ENCODE measurements at regions not wholly inside any gene's neighbourhood (a gene's known extent, or its start where the extent isn't known, plus 50 kb on each side); places are given as distances from the start of the nearest gene placed in this dataset.

DNA sequence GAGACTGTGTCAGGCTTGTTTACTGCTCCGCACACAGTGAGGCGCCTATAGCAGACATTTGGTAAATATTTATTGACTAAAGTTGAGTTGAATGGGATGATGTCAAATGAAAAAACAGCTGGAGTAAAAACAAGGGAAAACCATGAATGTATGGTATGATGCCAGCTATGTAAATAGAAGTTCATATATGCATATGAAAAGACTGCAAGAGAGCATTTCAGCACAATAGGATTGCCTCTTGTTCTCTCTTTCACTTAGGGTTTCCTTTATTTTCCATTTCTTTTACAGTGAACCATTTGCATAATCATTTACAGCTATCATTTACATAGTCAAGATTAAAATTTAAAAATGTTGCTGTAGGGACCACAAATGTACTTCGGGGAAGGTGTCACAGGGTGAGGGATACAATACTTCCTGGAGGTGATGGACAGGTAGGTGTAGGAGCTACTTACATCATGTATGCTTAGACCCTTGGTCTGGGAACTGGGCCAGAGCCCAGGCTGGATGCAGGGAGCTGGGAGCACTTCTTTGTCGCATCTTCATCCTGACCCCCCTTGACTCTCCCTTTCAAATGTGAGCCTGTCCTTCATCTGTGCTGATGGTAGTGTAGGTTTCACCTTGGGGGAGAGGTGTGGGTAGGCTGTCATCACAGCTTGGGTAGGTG is 113.3 kb downstream of the UTP18 start:
- H3K9me3 Mint-ChIP-seq, result peaks cover 7% of the 10 kb centered on the region
- ATAC-seq, result no peak
- no peak overlapping the region for H3K27ac Mint-ChIP-seq
- no peaks in the 10 kb centered on the region for H3K4me1 Mint-ChIP-seq
- peaks cover 8% of the 10 kb centered on the region for H3K36me3 Mint-ChIP-seq
- no peak overlapping the region for H3K4me3 Mint-ChIP-seq
- H3K27me3 Mint-ChIP-seq, result peaks cover 56% of the 10 kb centered on the region

DNA sequence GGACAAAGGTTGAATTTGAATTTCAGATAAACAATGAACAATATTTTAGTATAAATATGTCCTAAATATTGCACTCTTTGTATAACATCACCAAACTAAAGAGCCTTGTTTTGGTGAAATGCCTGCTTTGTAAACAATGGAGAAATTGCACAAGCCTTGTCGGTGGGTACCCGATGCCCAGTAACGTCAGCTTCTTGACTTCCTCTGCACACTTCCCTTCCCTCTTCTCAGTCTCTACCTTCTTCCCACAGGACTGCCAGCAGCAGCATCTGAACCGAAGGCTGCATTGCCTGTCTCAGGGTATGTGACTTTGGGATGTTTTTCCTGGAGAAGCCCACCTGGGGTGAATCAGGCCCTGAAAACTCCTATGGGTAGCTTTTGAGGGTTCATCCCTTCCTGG is 113.9 kb downstream of the UTP18 start:
- H3K36me3 Mint-ChIP-seq, result peaks cover 8% of the 10 kb centered on the region
- no peak overlapping the region for H3K27ac Mint-ChIP-seq
- peaks cover 7% of the 10 kb centered on the region for H3K9me3 Mint-ChIP-seq
- peaks cover 59% of the 10 kb centered on the region for H3K27me3 Mint-ChIP-seq
- no peak for ATAC-seq
- H3K4me1 Mint-ChIP-seq, result no peaks in the 10 kb centered on the region
- H3K4me3 Mint-ChIP-seq, result no peak overlapping the region

DNA sequence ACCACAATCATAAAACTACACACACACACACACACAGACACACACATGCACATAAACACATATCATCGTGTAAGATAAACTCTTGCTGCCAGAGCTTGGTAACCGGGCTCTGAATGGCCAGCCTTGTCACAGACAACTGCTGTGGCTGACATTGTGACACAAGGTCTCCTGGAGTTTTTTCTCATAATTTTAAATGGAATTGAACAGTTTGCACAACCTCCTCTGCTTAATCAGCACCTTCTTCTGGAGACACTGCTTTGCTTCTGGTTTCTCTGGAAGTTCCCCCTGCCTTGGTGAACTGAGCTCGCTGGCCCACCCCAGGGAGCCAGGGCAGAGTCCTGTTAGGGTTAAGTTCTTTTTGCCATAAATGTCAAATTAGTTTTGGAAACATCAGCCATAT is 115.4 kb downstream of the UTP18 start:
- Mint-ChIP-seq H3K4me1 (no peaks in the 10 kb centered on the region), H3K36me3 (peaks cover 8% of the 10 kb centered on the region)

DNA sequence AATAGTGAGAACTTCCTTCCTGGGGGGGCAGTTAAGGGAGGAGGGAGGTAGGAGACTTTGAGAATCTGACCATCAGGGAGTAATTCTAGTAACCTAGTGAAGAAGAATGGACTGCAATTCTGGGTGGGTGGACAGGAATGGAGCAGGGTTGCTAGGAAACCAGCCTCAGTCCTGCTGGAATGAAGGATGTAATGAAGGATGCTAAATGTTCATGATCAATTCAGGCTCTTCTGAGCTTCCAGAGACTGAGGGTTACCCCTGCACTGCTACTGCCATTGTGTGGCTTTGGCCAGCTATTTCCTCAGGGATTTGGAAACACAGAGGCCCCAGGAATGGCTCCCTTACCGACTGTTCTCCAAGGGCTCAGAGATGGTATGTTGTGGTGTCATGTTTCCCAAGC is 116.4 kb downstream of the UTP18 start:
- no peak overlapping the region for H3K4me3 Mint-ChIP-seq
- no peaks in the 10 kb centered on the region for H3K4me1 Mint-ChIP-seq
- peaks cover 6% of the 10 kb centered on the region for H3K36me3 Mint-ChIP-seq
- no peak for ATAC-seq
- H3K27ac Mint-ChIP-seq, result no peak overlapping the region
- peaks cover 45% of the 10 kb centered on the region for H3K27me3 Mint-ChIP-seq
- H3K9me3 Mint-ChIP-seq, result peaks cover 4% of the 10 kb centered on the region

More for the DNA sequence above, 115.4 kb downstream of the UTP18 start:
- Mint-ChIP-seq H3K27me3 (peaks cover 50% of the 10 kb centered on the region), H3K4me3 (no peak overlapping the region), H3K9me3 (peaks cover 7% of the 10 kb centered on the region), H3K27ac (no peak overlapping the region)
- ATAC-seq, result no peak

DNA sequence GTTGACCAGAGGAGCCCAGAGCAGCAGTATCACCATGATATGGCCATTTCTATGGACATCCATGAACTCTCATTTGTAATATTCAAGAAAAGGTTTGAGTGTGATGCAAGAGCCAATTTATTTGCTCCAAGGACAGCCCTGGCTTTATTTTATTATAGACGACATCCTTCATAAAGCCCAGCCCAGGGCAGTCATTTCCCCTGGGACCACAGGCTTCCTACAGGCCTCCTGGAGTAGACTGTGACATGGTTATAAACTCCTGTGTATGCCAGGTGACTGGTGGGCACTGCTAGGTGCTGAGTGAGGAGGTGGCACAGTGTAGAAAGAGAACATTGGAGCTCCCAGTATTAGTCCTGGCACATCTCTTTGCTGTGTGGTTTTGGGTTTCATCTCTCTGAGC is 120.9 kb downstream of the UTP18 start:
- Mint-ChIP-seq H3K27me3 (peaks cover 43% of the 10 kb centered on the region), H3K36me3 (no peaks in the 10 kb centered on the region), H3K4me3 (no peak overlapping the region), H3K27ac (no peak overlapping the region), H3K4me1 (no peaks in the 10 kb centered on the region), H3K9me3 (no peaks in the 10 kb centered on the region)
- ATAC-seq, result no peak

DNA sequence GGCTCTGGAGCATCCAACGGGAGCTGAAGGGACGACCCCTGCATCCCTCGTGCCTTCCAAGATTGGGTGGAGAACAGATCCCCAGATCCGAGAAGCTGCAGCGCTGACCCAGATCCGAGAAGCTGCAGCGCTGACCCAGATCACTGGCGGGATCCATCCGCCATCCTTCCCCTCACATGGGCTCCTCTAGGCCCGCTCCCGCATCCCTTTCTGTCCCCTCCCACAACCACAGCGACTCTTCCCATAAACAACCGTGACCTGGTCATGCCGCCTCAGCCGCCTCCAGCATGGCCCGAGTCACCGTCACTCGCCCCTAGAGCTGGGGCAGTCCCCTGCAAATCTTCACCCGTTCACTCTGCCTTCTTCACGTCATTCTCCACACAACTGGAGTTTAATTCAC is 124.9 kb downstream of the UTP18 start:
- ATAC-seq, result no peak

DNA sequence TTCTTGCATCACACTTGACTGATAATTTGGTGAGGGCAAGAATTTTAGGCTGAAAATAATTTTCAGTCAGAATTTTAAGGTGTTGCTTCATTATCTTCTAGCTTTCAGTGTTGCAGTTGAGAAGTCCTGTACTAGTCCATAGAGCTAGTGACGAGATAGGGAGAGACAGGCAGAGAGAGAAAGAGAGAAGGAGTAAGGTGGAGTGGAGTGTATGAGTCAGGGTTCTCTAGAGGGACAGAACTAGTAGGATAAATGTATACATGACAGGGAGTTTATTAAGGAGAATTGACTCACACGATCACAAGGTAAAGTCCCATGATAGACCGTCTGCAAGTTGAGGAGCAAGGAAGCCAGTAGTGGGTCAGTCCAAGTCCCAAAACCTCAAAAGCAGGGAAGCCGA is 127.2 kb downstream of the UTP18 start:
- H3K4me1 Mint-ChIP-seq, result no peaks in the 10 kb centered on the region

More for the DNA sequence above, 124.9 kb downstream of the UTP18 start:
- Mint-ChIP-seq H3K4me1 (no peaks in the 10 kb centered on the region), H3K9me3 (no peaks in the 10 kb centered on the region), H3K27ac (no peak overlapping the region), H3K4me3 (no peak overlapping the region), H3K36me3 (no peaks in the 10 kb centered on the region), H3K27me3 (peaks cover 49% of the 10 kb centered on the region)

DNA sequence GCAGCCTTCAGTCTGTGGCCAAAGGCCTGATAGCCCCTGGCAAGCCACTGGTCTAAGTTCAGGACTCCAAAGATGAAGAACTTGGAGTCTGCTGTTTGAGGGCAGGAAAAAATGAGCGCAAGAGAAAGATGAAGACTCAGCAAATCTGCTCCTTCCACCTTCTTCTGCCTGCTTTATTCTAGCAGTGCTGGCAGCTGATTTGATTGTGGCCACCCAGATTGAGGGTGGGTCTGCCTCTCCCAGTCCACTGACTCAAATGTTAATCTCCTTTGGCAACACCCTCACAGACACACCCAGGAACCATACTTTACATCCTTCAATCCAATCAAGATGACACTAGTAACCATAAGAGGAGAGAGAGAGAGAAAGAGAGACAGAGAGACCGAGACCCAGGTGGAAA is 127.6 kb downstream of the UTP18 start:
- ATAC-seq, result no peak
- Mint-ChIP-seq H3K4me3 (no peak overlapping the region), H3K27ac (no peak overlapping the region), H3K27me3 (peaks cover 64% of the 10 kb centered on the region), H3K4me1 (no peaks in the 10 kb centered on the region), H3K36me3 (no peaks in the 10 kb centered on the region), H3K9me3 (no peaks in the 10 kb centered on the region)

More for the DNA sequence above, 127.2 kb downstream of the UTP18 start:
- no peak for ATAC-seq
- no peak overlapping the region for H3K4me3 Mint-ChIP-seq
- no peak overlapping the region for H3K27ac Mint-ChIP-seq
- no peaks in the 10 kb centered on the region for H3K9me3 Mint-ChIP-seq
- H3K36me3 Mint-ChIP-seq, result no peaks in the 10 kb centered on the region
- H3K27me3 Mint-ChIP-seq, result peaks cover 64% of the 10 kb centered on the region

DNA sequence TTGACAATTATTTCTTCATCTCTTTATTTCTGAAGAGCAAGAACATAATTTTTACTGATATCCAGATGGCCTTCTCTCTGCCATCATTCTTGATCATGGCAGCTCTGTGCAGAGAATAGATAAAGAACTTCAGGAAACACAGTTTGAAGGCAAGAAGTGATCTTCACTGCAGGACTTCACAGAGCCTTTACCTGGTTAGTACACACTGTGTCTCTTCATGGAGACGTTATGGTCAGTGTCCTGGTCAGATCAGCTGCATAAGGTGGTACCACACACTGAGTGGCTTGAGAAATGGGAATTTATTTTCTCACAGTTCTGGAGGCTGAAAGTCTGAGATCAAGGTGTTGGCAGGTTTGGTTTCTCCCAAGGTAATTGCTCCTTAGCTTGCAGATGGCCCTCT is 129.5 kb downstream of the UTP18 start:
- Mint-ChIP-seq H3K9me3 (no peaks in the 10 kb centered on the region), H3K36me3 (no peaks in the 10 kb centered on the region), H3K4me3 (no peak overlapping the region), H3K27me3 (peaks cover 54% of the 10 kb centered on the region), H3K4me1 (no peaks in the 10 kb centered on the region), H3K27ac (no peak overlapping the region)
- no peak for ATAC-seq

DNA sequence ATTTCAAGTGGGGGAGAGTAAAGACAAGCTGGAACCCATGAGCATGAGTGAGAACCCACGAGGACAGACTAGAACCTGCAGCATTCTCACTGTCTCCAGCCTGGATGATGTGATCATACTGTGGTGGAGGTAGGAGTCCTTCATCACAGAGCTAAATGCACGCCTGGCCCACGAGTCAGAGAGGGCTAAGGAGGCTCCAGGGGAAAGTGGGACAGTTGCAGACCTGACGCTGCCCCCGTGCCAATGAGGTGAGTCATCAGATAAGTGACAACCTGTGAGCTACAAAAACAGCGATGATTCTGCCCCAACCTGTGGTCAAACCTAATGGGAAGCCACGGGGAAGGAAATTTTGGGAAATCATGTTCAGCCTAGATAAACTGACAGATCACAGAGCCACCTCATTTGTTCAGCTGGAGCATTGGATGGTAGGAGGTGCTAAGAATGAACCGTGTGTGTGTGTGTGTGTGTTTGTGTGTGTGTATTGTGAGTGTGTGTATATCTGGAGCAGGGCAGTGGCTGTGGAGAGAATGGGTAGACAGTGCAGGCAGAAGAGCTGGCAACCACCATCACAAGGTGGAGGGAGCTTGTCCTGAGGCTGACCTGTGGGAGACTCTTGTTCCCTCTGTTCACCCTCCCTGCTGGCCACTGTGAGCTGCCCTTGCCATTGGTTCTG is 131.8 kb downstream of the UTP18 start:
- peaks cover 32% of the 10 kb centered on the region for H3K27me3 Mint-ChIP-seq
- H3K4me1 Mint-ChIP-seq, result no peaks in the 10 kb centered on the region
- H3K27ac Mint-ChIP-seq, result no peak overlapping the region
- no peak for ATAC-seq
- no peaks in the 10 kb centered on the region for H3K36me3 Mint-ChIP-seq
- H3K4me3 Mint-ChIP-seq, result no peak overlapping the region
- no peaks in the 10 kb centered on the region for H3K9me3 Mint-ChIP-seq

DNA sequence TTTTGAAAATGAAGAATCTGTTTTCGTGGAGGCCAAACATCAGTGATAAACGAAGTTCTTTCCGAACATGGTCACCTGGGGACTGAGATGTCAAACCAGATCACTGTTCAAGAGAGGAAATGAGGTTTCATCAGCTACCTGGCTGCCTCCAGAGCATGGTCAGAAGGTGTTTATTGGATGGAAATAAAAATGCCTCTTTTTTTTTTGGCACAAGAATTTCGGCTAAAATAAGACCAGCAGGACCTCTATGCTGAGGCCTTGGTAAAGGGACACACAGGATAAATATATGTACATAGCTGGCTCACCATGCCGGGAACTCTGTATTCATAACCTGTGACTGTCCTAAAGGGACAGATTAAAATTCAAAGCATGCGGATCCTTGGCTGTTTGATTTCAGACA is 135.3 kb downstream of the UTP18 start:
- Mint-ChIP-seq H3K36me3 (no peaks in the 10 kb centered on the region), H3K27me3 (peaks cover 20% of the 10 kb centered on the region), H3K4me3 (no peak overlapping the region), H3K4me1 (no peaks in the 10 kb centered on the region), H3K27ac (no peak overlapping the region), H3K9me3 (no peaks in the 10 kb centered on the region)
- no peak for ATAC-seq

DNA sequence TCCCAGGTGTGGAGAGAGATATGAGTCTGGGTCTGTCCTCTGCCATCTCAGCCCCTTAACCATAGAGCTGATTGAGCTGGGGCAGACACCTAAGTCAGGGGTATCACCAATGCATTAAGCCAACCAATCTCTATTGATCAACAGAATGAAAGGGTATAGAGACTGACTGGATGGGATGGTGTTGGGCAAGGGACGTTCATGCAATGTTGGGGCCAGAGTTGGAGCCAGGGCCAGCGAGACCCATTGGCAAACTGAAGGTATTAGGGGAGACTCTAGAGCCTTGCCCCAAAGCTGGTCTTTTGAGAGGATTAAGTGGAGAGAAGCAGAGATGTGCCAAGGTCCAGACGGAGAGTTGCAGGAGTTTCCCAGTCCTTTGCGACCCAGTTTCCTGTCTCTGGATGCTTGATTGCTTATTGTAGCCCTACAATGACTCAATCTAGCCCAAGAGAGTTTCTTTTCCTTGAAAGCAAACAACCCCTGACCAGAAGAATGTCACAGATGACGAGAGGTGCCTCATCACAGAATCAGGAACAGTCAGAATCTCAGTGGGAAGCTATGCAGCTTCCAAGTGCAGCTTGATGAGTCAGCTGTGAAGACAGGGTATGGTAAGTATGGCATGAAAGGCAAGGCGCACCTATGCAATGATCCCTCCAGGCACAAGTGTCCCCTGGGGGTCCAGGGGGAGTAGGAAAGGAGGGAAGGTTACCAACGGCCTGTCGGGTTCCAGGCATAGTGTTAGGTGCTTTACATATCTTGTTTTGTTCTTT is 137.2 kb downstream of the UTP18 start:
- H3K27me3 Mint-ChIP-seq, result peaks cover 25% of the 10 kb centered on the region
- no peaks in the 10 kb centered on the region for H3K9me3 Mint-ChIP-seq
- no peaks in the 10 kb centered on the region for H3K4me1 Mint-ChIP-seq
- no peak overlapping the region for H3K4me3 Mint-ChIP-seq
- H3K36me3 Mint-ChIP-seq, result no peaks in the 10 kb centered on the region
- ATAC-seq, result no peak
- no peak overlapping the region for H3K27ac Mint-ChIP-seq

DNA sequence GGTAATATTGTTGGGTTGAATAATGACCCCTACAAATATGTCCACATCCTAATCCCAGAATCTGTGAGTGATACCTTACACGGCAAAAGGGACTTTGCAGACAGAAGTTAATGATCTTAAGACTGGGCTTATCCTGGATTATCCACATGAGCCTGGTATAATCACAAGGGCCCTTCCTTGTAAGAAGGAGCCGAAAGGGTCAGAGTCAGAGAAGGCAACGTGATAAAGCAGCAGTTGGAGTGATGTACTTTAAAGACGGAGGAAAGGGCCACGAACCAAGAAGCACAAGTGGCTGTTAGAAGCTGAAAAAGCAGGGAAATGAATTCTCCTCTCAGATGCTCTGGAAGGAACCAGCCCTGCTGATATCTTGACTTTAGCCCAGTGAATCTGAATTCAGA is 137.8 kb downstream of the UTP18 start:
- no peak overlapping the region for H3K4me3 Mint-ChIP-seq
- no peak overlapping the region for H3K27ac Mint-ChIP-seq
- H3K4me1 Mint-ChIP-seq, result no peaks in the 10 kb centered on the region
- no peaks in the 10 kb centered on the region for H3K9me3 Mint-ChIP-seq
- ATAC-seq, result no peak
- H3K36me3 Mint-ChIP-seq, result no peaks in the 10 kb centered on the region
- H3K27me3 Mint-ChIP-seq, result peaks cover 30% of the 10 kb centered on the region

DNA sequence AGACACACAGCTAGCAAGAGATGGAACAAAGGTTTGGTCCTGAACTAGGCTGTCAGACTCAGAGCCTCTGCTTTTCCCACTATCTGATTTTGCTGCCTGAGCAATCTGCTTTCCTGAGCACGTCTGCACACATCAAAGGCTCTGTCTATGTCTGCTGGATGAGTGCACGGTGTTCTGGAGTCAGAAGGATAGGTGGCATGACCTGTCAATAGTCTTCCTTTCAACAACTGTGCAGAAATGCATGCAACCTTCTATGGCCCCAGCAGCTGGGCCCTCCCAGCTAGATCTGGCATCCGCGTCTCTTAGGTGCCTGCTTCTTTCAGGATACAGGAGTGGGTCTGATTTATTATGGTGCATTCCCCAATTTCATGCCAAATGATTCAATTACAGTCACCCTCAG is 138.3 kb downstream of the UTP18 start:
- Mint-ChIP-seq H3K27me3 (peaks cover 30% of the 10 kb centered on the region), H3K36me3 (no peaks in the 10 kb centered on the region), H3K4me1 (no peaks in the 10 kb centered on the region), H3K27ac (no peak overlapping the region), H3K9me3 (no peaks in the 10 kb centered on the region), H3K4me3 (no peak overlapping the region)
- no peak for ATAC-seq

DNA sequence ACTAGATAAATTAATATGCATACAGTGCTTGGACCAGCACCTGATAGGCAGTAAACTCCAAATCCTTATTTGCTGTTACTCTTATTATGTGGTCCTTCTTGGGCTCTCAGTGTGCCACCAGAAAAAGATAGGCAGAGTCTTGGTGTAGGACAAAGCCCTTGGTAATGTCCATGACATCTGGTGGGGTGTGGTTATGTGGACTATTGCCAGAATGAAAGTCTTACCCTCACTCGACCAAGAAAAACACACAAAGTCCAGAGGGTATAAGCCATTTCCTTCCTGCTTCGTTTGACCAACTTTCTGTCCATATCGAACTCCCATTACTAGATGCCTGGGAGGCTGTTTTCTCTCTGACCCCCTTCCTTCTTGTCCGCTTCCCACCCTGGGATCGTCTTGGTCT is 140.9 kb downstream of the UTP18 start:
- Mint-ChIP-seq H3K27me3 (peaks cover 30% of the 10 kb centered on the region), H3K9me3 (no peaks in the 10 kb centered on the region), H3K36me3 (no peaks in the 10 kb centered on the region), H3K27ac (no peak overlapping the region), H3K4me1 (no peaks in the 10 kb centered on the region), H3K4me3 (no peak overlapping the region)
- ATAC-seq, result no peak

DNA sequence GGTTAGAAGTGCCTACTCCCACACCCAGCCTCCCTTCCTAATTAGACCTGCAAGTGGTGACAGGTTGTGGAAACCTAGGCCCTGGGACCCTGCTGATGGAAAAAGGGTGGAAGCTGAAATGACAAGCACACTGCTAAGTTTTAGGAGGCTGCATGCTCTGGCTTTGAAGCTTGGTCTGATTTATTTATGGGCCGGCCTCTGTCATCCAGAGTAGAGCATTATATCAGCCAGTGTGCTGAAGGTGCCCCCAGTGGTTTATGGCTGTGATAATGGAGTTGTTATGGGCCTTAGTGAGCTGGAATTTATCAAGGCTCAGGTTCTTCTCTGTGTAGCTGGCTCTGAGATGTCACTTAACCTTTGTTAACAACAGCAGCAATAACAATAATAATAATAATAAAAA is 142.6 kb downstream of the UTP18 start:
- Mint-ChIP-seq H3K4me1 (no peaks in the 10 kb centered on the region), H3K27me3 (peaks cover 30% of the 10 kb centered on the region), H3K36me3 (no peaks in the 10 kb centered on the region), H3K9me3 (no peaks in the 10 kb centered on the region), H3K27ac (no peak overlapping the region), H3K4me3 (no peak overlapping the region)
- no peak for ATAC-seq
